Liver (tissue), 8 donors: ENCODE measurements at regions not wholly inside any gene's neighbourhood (a gene's known extent, or its start where the extent isn't known, plus 50 kb on each side); places are given as distances from the start of the nearest gene placed in this dataset. TPM values are rescaled to one million over a fixed set of nuclear protein-coding genes. Genes with fewer than 3 reads are reported as not detected.

Source experiments
- DNase-seq: peaks from one replicate; pipeline ENCODE4 v3.0.0-alpha.2; 2017; ENCODE audit warnings: low spot score
- H3K27ac ChIP-seq, 2 donors: one replicate each; pipeline ENCODE4 v1.7.0; 2013; ENCODE audit warnings: inconsistent platforms in 2 of 2, low read length in 2 of 2, control low read depth in 1 of 2, low read depth in 1 of 2, mild to moderate bottlenecking in 1 of 2
- H3K27me3 ChIP-seq, 4 donors: one replicate each; pipeline versions ENCODE4 v1.6.1 to v1.7.0; 2013; ENCODE audit warnings: low read length in 3 of 4, inconsistent platforms in 1 of 4, mild to moderate bottlenecking in 1 of 4, moderate library complexity in 1 of 4; ENCODE audit not compliant: control insufficient read depth in 4 of 4, insufficient read depth in 4 of 4
- H3K36me3 ChIP-seq, 4 donors: one replicate each; pipeline versions ENCODE4 v1.6.1 to v1.7.0; 2013; ENCODE audit warnings: low read length in 3 of 4, mild to moderate bottlenecking in 3 of 4, low read depth in 1 of 4, moderate library complexity in 1 of 4; ENCODE audit not compliant: control insufficient read depth in 4 of 4, insufficient read depth in 3 of 4
- H3K4me1 ChIP-seq, 4 donors: one replicate each; pipeline versions ENCODE4 v1.6.1 to v1.7.0; 2013; ENCODE audit warnings: low read length in 3 of 4, mild to moderate bottlenecking in 3 of 4, moderate library complexity in 1 of 4; ENCODE audit not compliant: control insufficient read depth in 4 of 4, insufficient read depth in 4 of 4
- H3K4me3 ChIP-seq, 3 donors: one replicate each; pipeline versions ENCODE4 v1.6.1 to v1.7.0; 2013; ENCODE audit warnings: low read length in 3 of 3, control low read depth in 1 of 3, low read depth in 1 of 3, mild to moderate bottlenecking in 1 of 3
- H3K9ac ChIP-seq, 2 donors: one replicate each; pipeline ENCODE4 v1.7.0; 2013; ENCODE audit warnings: low read length in 2 of 2, mild to moderate bottlenecking in 2 of 2, moderate library complexity in 2 of 2, control low read depth in 1 of 2, low read depth in 1 of 2
- H3K9me3 ChIP-seq, 4 donors: one replicate each; pipeline versions ENCODE4 v1.6.1 to v1.7.0; 2013; ENCODE audit warnings: low read length in 3 of 4; ENCODE audit not compliant: control insufficient read depth in 4 of 4
- EGR1 ChIP-seq, 2 donors: IDR thresholded peaks; 2 replicates each; pipeline ENCODE4 v1.6.1; 2016 to 2018; ENCODE audit warnings: antibody characterized with exemption in 2 of 2, low read depth in 2 of 2
- FOXA2 ChIP-seq: IDR thresholded peaks from 2 replicates; pipeline ENCODE4 v1.6.1; 2016; ENCODE audit warnings: antibody characterized with exemption
- TAF1 ChIP-seq: conservative IDR thresholded peaks from 2 replicates; pipeline ENCODE4 v1.6.1; 2016; ENCODE audit warnings: antibody characterized with exemption, mild to moderate bottlenecking
- YY1 ChIP-seq: IDR thresholded peaks from 2 replicates; pipeline ENCODE4 v1.6.1; 2016; ENCODE audit warnings: antibody characterized with exemption, mild to moderate bottlenecking
- WGBS: extraction: QIAGEN DNeasy Blood & Tissue Kit; methylation state at CpG from one replicate; pipeline ENCODE4 v1.1.7; 2013; 5-methylcytosine and 5-hydroxymethylcytosine counted together
- small RNA-seq: library from RNA; depleted of rRNA; stranded (forward); fragments of <200 nt; gene quantifications from one replicate; pipeline ENCODE3, GENCODE V24; 2014
- donor health status: healthy.
- donor health status: healthy.
- donor health status: healthy.
- donor health status: healthy.

- Histone ChIP-seq H3K4me1 (no peaks in the 10 kb centered on the region), H3K9me3 (no peaks in the 10 kb centered on the region), H3K27me3 (peaks cover 0 to 5% (median 2%) of the 10 kb centered on the region in 4 donors), H3K9ac (no peak overlapping the region), H3K27ac (no peak overlapping the region), H3K4me3 (no peak overlapping the region), H3K36me3 (no peaks in the 10 kb centered on the region)
- WGBS, result 57% methylated on average over 30 of the region's 30 CpGs
- TF ChIP-seq FOXA2 (no peak), EGR1 (IDR thresholded peaks at IDR 0.05; ENCODE audit: low read depth in 2 of 2) (no peak), YY1 (no peak), TAF1 (no peak)
- no peak for DNase-seq
Measured at GRCh38 chr1:43008115-43009060, 49.7 kb upstream of the SLC2A1 start.

Small RNA genes lying in the stretch of these regions (small RNA-seq; reads per million reads assigned to genes)
- gene RF00026, result not detected
